H1 (cell line): ENCODE measurements at regions not wholly inside any gene's neighbourhood (a gene's known extent, or its start where the extent isn't known, plus 50 kb on each side); places are given as distances from the start of the nearest gene placed in this dataset.

Experiments used
- CTCF ChIA-PET: fragments of 300-600 bp; sonication (Branson Sonifier 250); formaldehyde crosslinking; loops from one replicate; lab custom pipeline; 2021; ENCODE audit not compliant: partially characterized antibody; lab: Charles Lee
- POLR2A ChIA-PET: fragments of 300-600 bp; sonication (Branson Sonifier 250); formaldehyde crosslinking; loops from one replicate; lab custom pipeline; 2021; ENCODE audit warnings: inconsistent platforms; ENCODE audit not compliant: partially characterized antibody; lab: Charles Lee
- DNase-seq, 2 experiments: peaks; one replicate each; pipeline versions ENCODE4 v3.0.0 to v3.0.0-alpha.2; 2010 to 2022; ENCODE audit warnings: low spot score in 2 of 2, low read depth in 1 of 2, mixed read lengths in 1 of 2
- FAIRE-seq: peaks from 2 replicates; lab custom pipeline; 2011; peaks lifted over from hg19 to GRCh38; lab: Jason Lieb, UNC
- H2AFZ ChIP-seq: 2 replicates; pipeline ENCODE4 v1.8.1; 2012; ENCODE audit warnings: low read length, inconsistent platforms
- H2AK5ac ChIP-seq: 2 replicates; pipeline ENCODE4 v1.6.1; 2013; ENCODE audit warnings: low read depth, low read length
- H2BK120ac ChIP-seq: replicated peaks from 2 replicates; pipeline ENCODE3; 2013; ENCODE audit warnings: low read depth, low read length, inconsistent platforms
- H2BK12ac ChIP-seq: 2 replicates; pipeline ENCODE4 v1.6.1; 2013; ENCODE audit warnings: low read depth, low read length
- H2BK15ac ChIP-seq: 2 replicates; pipeline ENCODE4 v1.6.1; 2013; ENCODE audit warnings: low read length
- H2BK20ac ChIP-seq: 2 replicates; pipeline ENCODE4 v1.6.1; 2013; ENCODE audit warnings: low read length
- H2BK5ac ChIP-seq: 2 replicates; pipeline ENCODE4 v1.6.1; 2013; ENCODE audit warnings: low read depth, low read length
- H3K14ac ChIP-seq: 2 replicates; pipeline ENCODE4 v1.6.1; 2013; ENCODE audit warnings: inconsistent platforms; ENCODE audit not compliant: insufficient read length
- H3K18ac ChIP-seq: 2 replicates; pipeline ENCODE4 v1.6.1; 2013; ENCODE audit warnings: low read length; ENCODE audit errors: extremely low read depth
- H3K23ac ChIP-seq: 2 replicates; pipeline ENCODE4 v1.6.1; 2013; ENCODE audit warnings: inconsistent platforms; ENCODE audit not compliant: insufficient read length
- H3K23me2 ChIP-seq: 2 replicates; pipeline ENCODE4 v1.6.1; 2013; ENCODE audit warnings: low read depth, low read length
- H3K27ac ChIP-seq: 2 replicates; pipeline ENCODE4 v1.6.1; 2011; ENCODE audit warnings: low read depth, low read length, inconsistent platforms
- H3K27me3 ChIP-seq, 4 experiments: replicated peaks in 1 of 4; 1 replicate in 1 of 4; 2 replicates in 3 of 4; pipeline versions ENCODE4 v1.6.1 to v1.8.1; 2011 to 2013; ENCODE audit warnings: low read length in 3 of 4, mild to moderate bottlenecking in 3 of 4, inconsistent platforms in 2 of 4, mixed read lengths in 2 of 4, moderate library complexity in 1 of 4; ENCODE audit not compliant: control insufficient read depth in 3 of 4, insufficient read depth in 3 of 4; ENCODE audit errors: extremely low read depth in 1 of 4
- H3K36me3 ChIP-seq, 4 experiments: 2 replicates each; pipeline versions ENCODE4 v1.6.1 to v1.8.1; 2011 to 2013; ENCODE audit warnings: mild to moderate bottlenecking in 4 of 4, low read length in 3 of 4, moderate library complexity in 2 of 4, control low read depth in 1 of 4, inconsistent platforms in 1 of 4; ENCODE audit not compliant: insufficient read depth in 4 of 4, control insufficient read depth in 2 of 4
- H3K4ac ChIP-seq: replicated peaks from 2 replicates; pipeline ENCODE3; 2013; ENCODE audit warnings: low read length, low read depth, mixed read lengths, inconsistent platforms; ENCODE audit not compliant: insufficient read length
- H3K4me1 ChIP-seq, 4 experiments: replicated peaks in 1 of 4; 1 replicate in 1 of 4; 2 replicates in 3 of 4; pipeline versions ENCODE4 v1.6.1 to v1.8.1; 2011 to 2013; ENCODE audit warnings: low read length in 3 of 4, inconsistent platforms in 2 of 4, mixed read lengths in 1 of 4; ENCODE audit not compliant: insufficient read depth in 4 of 4, control insufficient read depth in 3 of 4
- H3K4me2 ChIP-seq, 2 experiments: 2 replicates each; pipeline versions ENCODE4 v1.6.1 to v1.8.1; 2011 to 2013; ENCODE audit warnings: low read depth in 2 of 2, low read length in 2 of 2, control low read depth in 1 of 2, inconsistent platforms in 1 of 2, mild to moderate bottlenecking in 1 of 2; ENCODE audit not compliant: insufficient read depth in 1 of 2
- H3K4me3 ChIP-seq, 4 experiments: fragments of 200-600, 300-600 bp in 1 of 4; sonication (generic), shearing (Covaris generic), sonication (Bioruptor Twin) in 1 of 4; 2 replicates each; pipeline versions ENCODE4 v1.5.1 to v1.8.1; 2011 to 2016; ENCODE audit warnings: low read length in 4 of 4, low read depth in 3 of 4, control low read depth in 2 of 4, inconsistent platforms in 2 of 4, mild to moderate bottlenecking in 2 of 4, mixed read lengths in 1 of 4, moderate library complexity in 1 of 4; ENCODE audit not compliant: insufficient read depth in 2 of 4; ENCODE audit errors: extremely low read depth in 1 of 4
- H3K56ac ChIP-seq: replicated peaks from 2 replicates; pipeline ENCODE3; 2013; ENCODE audit warnings: low read depth, mild to moderate bottlenecking, mixed read lengths, low read length, inconsistent platforms; ENCODE audit not compliant: insufficient read length
- H3K79me1 ChIP-seq: 2 replicates; pipeline ENCODE4 v1.6.1; 2013; ENCODE audit warnings: low read depth, low read length, control low read depth
- H3K79me2 ChIP-seq, 2 experiments: 2 replicates each; pipeline versions ENCODE4 v1.6.1 to v1.8.1; 2012 to 2013; ENCODE audit warnings: low read length in 2 of 2, mild to moderate bottlenecking in 2 of 2, inconsistent platforms in 1 of 2; ENCODE audit not compliant: insufficient read depth in 2 of 2, control insufficient read depth in 1 of 2
- H3K9ac ChIP-seq, 4 experiments: replicated peaks in 1 of 4; 1 replicate in 1 of 4; 2 replicates in 3 of 4; pipeline versions ENCODE4 v1.6.1 to v1.8.1; 2011 to 2013; ENCODE audit warnings: low read depth in 3 of 4, low read length in 3 of 4, control low read depth in 2 of 4, mild to moderate bottlenecking in 2 of 4, moderate library complexity in 2 of 4, inconsistent platforms in 1 of 4; ENCODE audit errors: extremely low read depth in 1 of 4
- H3K9me3 ChIP-seq, 2 experiments: 2 replicates each; pipeline versions ENCODE4 v1.6.1 to v1.8.1; 2012 to 2013; ENCODE audit warnings: mild to moderate bottlenecking in 2 of 2, moderate library complexity in 2 of 2, control low read depth in 1 of 2, inconsistent platforms in 1 of 2, low read depth in 1 of 2, low read length in 1 of 2, mixed read lengths in 1 of 2; ENCODE audit not compliant: insufficient read depth in 2 of 2
- H4K20me1 ChIP-seq, 2 experiments: replicated peaks in 1 of 2; 2 replicates each; pipeline versions ENCODE3 to v1.8.1; 2011 to 2013; ENCODE audit warnings: inconsistent platforms in 2 of 2, low read length in 2 of 2, mild to moderate bottlenecking in 1 of 2; ENCODE audit not compliant: insufficient read depth in 2 of 2, control insufficient read depth in 1 of 2
- H4K5ac ChIP-seq: 2 replicates; pipeline ENCODE4 v1.6.1; 2013; ENCODE audit warnings: low read length, low read depth, mixed read lengths, inconsistent platforms; ENCODE audit not compliant: insufficient read length
- H4K8ac ChIP-seq: 2 replicates; pipeline ENCODE4 v1.8.0; 2013; ENCODE audit warnings: mild to moderate bottlenecking, moderate library complexity, low read length, inconsistent platforms; ENCODE audit not compliant: insufficient read depth; ENCODE audit errors: extremely low read depth
- H4K91ac ChIP-seq: replicated peaks from 2 replicates; pipeline ENCODE3; 2013; ENCODE audit warnings: low read length, mixed read lengths, inconsistent platforms; ENCODE audit not compliant: insufficient read length
- CBX8 ChIP-seq: fragments of 300-800, 300-1000 bp; sonication (generic); IDR thresholded peaks from 2 replicates; pipeline ENCODE4 v1.7.1; 2016; ENCODE audit warnings: low read depth, low read length, borderline replicate concordance
- CHD2 ChIP-seq: IDR thresholded peaks from 2 replicates; pipeline ENCODE4 v1.6.1; 2012; ENCODE audit warnings: low read length, improper control_type of control experiment
- CTCF ChIP-seq, 3 experiments: IDR thresholded peaks; 1 replicate in 2 of 3; 2 replicates in 1 of 3; pipeline versions ENCODE4 v1.5.1 to v1.6.1; 2011; ENCODE audit warnings: low read length in 3 of 3, mild to moderate bottlenecking in 3 of 3, inconsistent platforms in 2 of 3, low read depth in 1 of 3, moderate library complexity in 1 of 3; ENCODE audit not compliant: insufficient read depth in 1 of 3; ENCODE audit errors: control extremely low read depth in 1 of 3
- EP300 ChIP-seq, 2 experiments: IDR thresholded peaks; 1 replicate in 1 of 2; 2 replicates in 1 of 2; pipeline ENCODE4 v1.6.1; 2011 to 2012; ENCODE audit warnings: low read depth in 2 of 2, low read length in 2 of 2, mild to moderate bottlenecking in 2 of 2, borderline replicate concordance in 1 of 2, inconsistent platforms in 1 of 2, moderate library complexity in 1 of 2
- GABPA ChIP-seq: IDR thresholded peaks from 2 replicates; pipeline ENCODE4 v1.6.1; 2011; ENCODE audit warnings: mild to moderate bottlenecking, low read length, moderate library complexity, borderline replicate concordance; ENCODE audit not compliant: insufficient read depth
- MAFK ChIP-seq: IDR thresholded peaks from 2 replicates; pipeline ENCODE4 v1.6.1; 2012; ENCODE audit warnings: low read depth, mild to moderate bottlenecking, improper control_type of control experiment, low read length
- NANOG ChIP-seq: IDR thresholded peaks from 2 replicates; pipeline ENCODE4 v1.6.1; 2011; ENCODE audit warnings: low read length, low read depth, mild to moderate bottlenecking, inconsistent platforms; ENCODE audit not compliant: insufficient read depth, poor library complexity, severe bottlenecking
- SAP30 ChIP-seq: fragments of 300-600 bp; sonication (generic); IDR thresholded peaks from 2 replicates; pipeline ENCODE4 v1.7.1; 2012; ENCODE audit warnings: low read length, moderate library complexity, mild to moderate bottlenecking, inconsistent platforms; ENCODE audit not compliant: insufficient read depth, insufficient replicate concordance
- SUZ12 ChIP-seq: fragments of 200-600 bp; sonication (generic); IDR thresholded peaks from 2 replicates; pipeline ENCODE4 v1.6.1; 2012; ENCODE audit warnings: mild to moderate bottlenecking, inconsistent platforms, low read length, moderate library complexity, mixed read lengths
- TAF1 ChIP-seq: IDR thresholded peaks from 2 replicates; pipeline ENCODE4 v1.6.1; 2011; ENCODE audit warnings: mild to moderate bottlenecking, low read depth, low read length
- TAF7 ChIP-seq: optimal IDR thresholded peaks from 2 replicates; pipeline ENCODE3; 2011; ENCODE audit warnings: low read depth, mild to moderate bottlenecking, inconsistent platforms, low read length, moderate library complexity, borderline replicate concordance
- WGBS, 2 experiments: shearing (Covaris generic) in 1 of 2; methylation state at CpG; one replicate each; pipeline versions ENCODE4 v1.1.6 to v1.1.7; 2013 to 2015; ENCODE audit warnings: low lambda C conversion rate in 2 of 2, mixed read lengths in 2 of 2, inconsistent platforms in 1 of 2, low coverage in 1 of 2, missing lambda C conversion rate in 1 of 2; ENCODE audit not compliant: insufficient replicate concordance in 2 of 2, insufficient coverage in 1 of 2, insufficient read length in 1 of 2; ENCODE audit errors: extremely low coverage in 1 of 2, missing lambda C conversion rate in 1 of 2; 5-methylcytosine and 5-hydroxymethylcytosine counted together

- Histone ChIP-seq H4K91ac (no peak overlapping the region), H3K4me3 (no peak overlapping the region), H4K20me1 (no peaks in the 10 kb centered on the region), H3K27ac (no peak overlapping the region), H3K56ac (no peak overlapping the region), H3K9me3 (no peaks in the 10 kb centered on the region), H3K4me1 (no peaks in the 10 kb centered on the region), H3K18ac (no peak overlapping the region), H4K8ac (no peak overlapping the region), H2AFZ (no peak overlapping the region), H3K23ac (no peak overlapping the region), H3K36me3 (no peaks in the 10 kb centered on the region), H2BK15ac (no peak overlapping the region), H2BK120ac (no peak overlapping the region), H3K27me3 (no peaks in the 10 kb centered on the region), H3K4ac (no peak overlapping the region), H2BK12ac (no peak overlapping the region), H3K23me2 (no peaks in the 10 kb centered on the region), H4K5ac (no peak overlapping the region), H2BK5ac (no peak overlapping the region), H3K4me2 (no peak overlapping the region), H3K79me2 (no peaks in the 10 kb centered on the region), H3K9ac (no peak overlapping the region), H3K14ac (no peak overlapping the region), H2AK5ac (no peak overlapping the region), H3K79me1 (no peaks in the 10 kb centered on the region), H2BK20ac (no peak overlapping the region)
- FAIRE-seq = no peak
- DNase-seq = no peak
- 100% methylated on average over 3 of the region's 3 CpGs; no CpG with 5 or more reads in 1 of the 2 experiments for WGBS, 2 experiments
- CTCF ChIA-PET = interaction anchor here (1.0 to 1.2 kb wide), 2 partner anchors 126 to 305 kb away, joined by 3 to 4 read pairs; no protein-coding TSS in a partner anchor
- POLR2A ChIA-PET = no interaction called here
- TF ChIP-seq SUZ12 (no peak), TAF7 (no peak), EP300 (IDR thresholded peaks at IDR 0.05; ENCODE audit: borderline replicate concordance in 1 of 2, low read depth in 2 of 2, low read length in 2 of 2) (no peak), GABPA (no peak), TAF1 (no peak), CBX8 (no peak), MAFK (no peak), CTCF (IDR thresholded peaks at IDR 0.05; ENCODE audit: control extremely low read depth in 1 of 3, insufficient read depth in 1 of 3, low read depth in 1 of 3, low read length in 3 of 3) (no peak), SAP30 (no peak), CHD2 (no peak), NANOG (no peak)
Observed at GRCh38 chr7:121689749-121690148, 183.2 kb upstream of the PTPRZ1 start.
